ENCODE measurements at regions not wholly inside any gene's neighbourhood (a gene's known extent, or its start where the extent isn't known, plus 50 kb on each side); places are given as distances from the start of the nearest gene placed in this dataset.

DNA sequence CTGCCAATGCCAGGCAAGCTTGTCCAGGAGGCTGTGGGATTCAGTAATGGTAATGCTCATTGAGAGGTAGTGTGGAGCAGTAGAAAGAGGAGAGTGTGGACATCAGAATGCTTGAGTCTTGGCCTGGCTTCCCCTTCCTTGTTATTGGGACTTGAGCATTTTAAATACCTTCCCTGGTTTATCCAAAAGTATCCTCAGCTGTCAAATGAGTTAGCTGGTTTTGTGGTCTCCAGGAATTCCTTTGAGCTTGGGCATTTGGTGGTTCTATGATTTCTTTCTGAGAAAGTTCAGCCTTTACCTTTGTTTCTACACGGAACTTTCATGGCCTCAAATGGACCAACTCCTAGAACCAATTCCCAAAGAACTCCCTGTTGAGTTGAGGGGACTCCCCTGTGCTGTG, 264.3 kb downstream of the PTEN start:
- no peak for DNase-seq
- Histone ChIP-seq H3K27ac (no peak overlapping the region), H3K4me1 (peaks cover 0 to 9% (median 0%) of the 10 kb centered on the region in 4 donors), H3K4me3 (no peak overlapping the region), H3K27me3 (no peaks in the 10 kb centered on the region), H3K36me3 (no peaks in the 10 kb centered on the region), H3K9me3 (no peaks in the 10 kb centered on the region)
- TF ChIP-seq POLR2AphosphoS5 (IDR thresholded peaks at IDR 0.05) (no peak), EP300 (IDR thresholded peaks at IDR 0.05) (no peak)
- TF ChIP-seq, protein P1, sequence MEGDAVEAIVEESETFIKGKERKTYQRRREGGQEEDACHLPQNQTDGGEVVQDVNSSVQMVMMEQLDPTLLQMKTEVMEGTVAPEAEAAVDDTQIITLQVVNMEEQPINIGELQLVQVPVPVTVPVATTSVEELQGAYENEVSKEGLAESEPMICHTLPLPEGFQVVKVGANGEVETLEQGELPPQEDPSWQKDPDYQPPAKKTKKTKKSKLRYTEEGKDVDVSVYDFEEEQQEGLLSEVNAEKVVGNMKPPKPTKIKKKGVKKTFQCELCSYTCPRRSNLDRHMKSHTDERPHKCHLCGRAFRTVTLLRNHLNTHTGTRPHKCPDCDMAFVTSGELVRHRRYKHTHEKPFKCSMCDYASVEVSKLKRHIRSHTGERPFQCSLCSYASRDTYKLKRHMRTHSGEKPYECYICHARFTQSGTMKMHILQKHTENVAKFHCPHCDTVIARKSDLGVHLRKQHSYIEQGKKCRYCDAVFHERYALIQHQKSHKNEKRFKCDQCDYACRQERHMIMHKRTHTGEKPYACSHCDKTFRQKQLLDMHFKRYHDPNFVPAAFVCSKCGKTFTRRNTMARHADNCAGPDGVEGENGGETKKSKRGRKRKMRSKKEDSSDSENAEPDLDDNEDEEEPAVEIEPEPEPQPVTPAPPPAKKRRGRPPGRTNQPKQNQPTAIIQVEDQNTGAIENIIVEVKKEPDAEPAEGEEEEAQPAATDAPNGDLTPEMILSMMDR (IDR thresholded peaks at IDR 0.05), result no peak
- no peak for ATAC-seq (ENCODE audit: low FRiP score in 2 of 2)
- WGBS, 2 donors, result 93 to 100% methylated on average over 1 of the region's 1 CpG

- DNase-seq (peak in 1 of 2 donors; percentile 54), ATAC-seq (ENCODE audit: low FRiP score in 2 of 2) (no peak)
- H3K4me3 ChIP-seq, result no peak overlapping the region
- no peak overlapping the region for H3K27ac ChIP-seq
- peaks cover 0 to 9% (median 0%) of the 10 kb centered on the region in 4 donors for H3K4me1 ChIP-seq
- no peaks in the 10 kb centered on the region for H3K27me3 ChIP-seq
- H3K36me3 ChIP-seq, result no peaks in the 10 kb centered on the region
- WGBS, 2 donors, result 82 to 83% methylated on average over 2 of the region's 2 CpGs
- no peaks in the 10 kb centered on the region for H3K9me3 ChIP-seq
- no peak for TF ChIP-seq POLR2A (IDR thresholded peaks at IDR 0.05)
- TF ChIP-seq, protein P1 (IDR thresholded peaks at IDR 0.05), result no peak
- TF ChIP-seq POLR2AphosphoS5 (IDR thresholded peaks at IDR 0.05), result no peak
- no peak for TF ChIP-seq EP300 (IDR thresholded peaks at IDR 0.05)
Measured at GRCh38 chr10:88129013-88129412, 265.6 kb downstream of the PTEN start.

GRCh38 chr10:88130912-88131311, 267.5 kb downstream of the PTEN start:
- no peaks in the 10 kb centered on the region for H3K27me3 ChIP-seq
- no peaks in the 10 kb centered on the region for H3K9me3 ChIP-seq
- no peak for ATAC-seq (ENCODE audit: low FRiP score in 2 of 2)
- WGBS, 2 donors, result 96 to 100% methylated on average over 1 of the region's 1 CpG
- no peak for DNase-seq
- no peak for TF ChIP-seq POLR2A (IDR thresholded peaks at IDR 0.05)
- TF ChIP-seq POLR2AphosphoS5 (IDR thresholded peaks at IDR 0.05), result no peak
- TF ChIP-seq, protein P1 (IDR thresholded peaks at IDR 0.05), result no peak
- no peak for TF ChIP-seq EP300 (IDR thresholded peaks at IDR 0.05)
- no peak overlapping the region for H3K27ac ChIP-seq
- H3K4me1 ChIP-seq, result peaks cover 0 to 9% (median 0%) of the 10 kb centered on the region in 4 donors
- H3K4me3 ChIP-seq, result no peak overlapping the region
- no peaks in the 10 kb centered on the region for H3K36me3 ChIP-seq

DNA sequence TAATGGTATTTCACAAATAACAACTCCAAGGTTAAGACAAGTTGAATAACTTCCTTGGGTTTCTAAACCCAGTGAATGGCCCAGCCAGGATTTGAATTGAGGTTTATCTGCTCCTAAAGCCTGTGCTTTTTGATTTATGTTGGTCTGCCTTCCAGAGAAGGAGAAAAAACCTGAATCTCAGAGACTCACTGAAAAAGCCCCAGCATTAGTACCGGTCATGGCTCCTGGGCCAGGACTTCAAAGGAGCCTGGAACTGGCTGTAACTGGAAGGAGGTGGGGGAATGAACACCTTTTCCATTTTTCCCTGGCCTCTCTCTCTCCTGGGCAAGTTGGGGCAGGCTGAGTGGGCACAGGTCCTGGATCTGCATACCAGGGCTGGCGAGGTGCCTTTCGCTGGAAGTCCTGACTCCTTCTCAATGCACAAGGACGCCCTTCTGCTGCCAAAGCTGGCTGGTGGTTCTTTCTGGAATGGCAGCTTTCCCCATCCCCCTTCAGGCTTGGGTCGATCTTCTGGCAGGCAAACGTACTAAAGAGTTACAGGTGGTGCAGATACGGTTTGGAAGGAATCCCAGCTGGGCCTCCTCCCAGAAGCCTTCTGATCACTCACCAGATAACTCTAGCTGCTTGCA, 268.2 kb downstream of the PTEN start:
- peaks cover 0 to 9% (median 0%) of the 10 kb centered on the region in 4 donors for H3K4me1 ChIP-seq
- ATAC-seq (ENCODE audit: low FRiP score in 2 of 2), result peak in 1 of 2 donors; percentile 63
- 32 to 62% methylated on average over 4 to 7 of the region's 7 CpGs for whole genome bisulfite sequencing, 2 donors
- no peaks in the 10 kb centered on the region for H3K36me3 ChIP-seq
- no peak overlapping the region for H3K4me3 ChIP-seq
- peak in 1 of 2 donors; percentile 77 for DNase-seq
- H3K27ac ChIP-seq, result no peak overlapping the region
- H3K9me3 ChIP-seq, result no peaks in the 10 kb centered on the region
- H3K27me3 ChIP-seq, result no peaks in the 10 kb centered on the region
- TF ChIP-seq POLR2A (IDR thresholded peaks at IDR 0.05), result no peak
- no peak for TF ChIP-seq EP300 (IDR thresholded peaks at IDR 0.05)
- TF ChIP-seq, protein P1 (IDR thresholded peaks at IDR 0.05), result peak in 2 of 6 experiments; percentile 52 to 54
- TF ChIP-seq POLR2AphosphoS5 (IDR thresholded peaks at IDR 0.05), result no peak

- 48 to 77% methylated on average over 2 of the region's 2 CpGs for WGBS, 2 donors
- Histone ChIP-seq H3K9me3 (no peaks in the 10 kb centered on the region), H3K27me3 (no peaks in the 10 kb centered on the region), H3K36me3 (no peaks in the 10 kb centered on the region), H3K27ac (no peak overlapping the region), H3K4me1 (peaks cover 0 to 9% (median 2%) of the 10 kb centered on the region in 4 donors), H3K4me3 (no peak overlapping the region)
- DNase-seq (no peak), ATAC-seq (ENCODE audit: low FRiP score in 2 of 2) (no peak)
- TF ChIP-seq POLR2AphosphoS5 (IDR thresholded peaks at IDR 0.05) (no peak), POLR2A (IDR thresholded peaks at IDR 0.05) (no peak), EP300 (IDR thresholded peaks at IDR 0.05) (no peak)
- TF ChIP-seq, protein P1 (IDR thresholded peaks at IDR 0.05), result no peak
Measured at GRCh38 chr10:88136712-88137111, 273.3 kb downstream of the PTEN start.
